Astrocyte of the spinal cord (primary cell): ENCODE measurements at regions not wholly inside any gene's neighbourhood (a gene's known extent, or its start where the extent isn't known, plus 50 kb on each side); places are given as distances from the start of the nearest gene placed in this dataset.
"Not testable (repeated sequence)": the region's sequence is repeated elsewhere in the genome, so short reads cannot be mapped to it uniquely, and the experiment has no call there.

Experiments used
- DNase-seq: peaks from one replicate; pipeline ENCODE4 v3.0.0; 2011; ENCODE audit warnings: low read depth, low spot score
- H3K4me3 ChIP-seq: 2 replicates; pipeline ENCODE4 v1.5.1; 2011; ENCODE audit warnings: low read depth, mild to moderate bottlenecking, low read length, moderate library complexity
- in situ Hi-C: cut with HindIII; loops from 2 replicates; pipeline ENCODE4 v1.10.0; 2017; ENCODE audit warnings: low sequenced_read_pairs
- TF ChIP-seq, protein P1 (sequence below): IDR thresholded peaks from 2 replicates; pipeline ENCODE4 v1.5.1; 2012; ENCODE audit warnings: low read depth, mild to moderate bottlenecking, low read length, inconsistent platforms

DNA sequence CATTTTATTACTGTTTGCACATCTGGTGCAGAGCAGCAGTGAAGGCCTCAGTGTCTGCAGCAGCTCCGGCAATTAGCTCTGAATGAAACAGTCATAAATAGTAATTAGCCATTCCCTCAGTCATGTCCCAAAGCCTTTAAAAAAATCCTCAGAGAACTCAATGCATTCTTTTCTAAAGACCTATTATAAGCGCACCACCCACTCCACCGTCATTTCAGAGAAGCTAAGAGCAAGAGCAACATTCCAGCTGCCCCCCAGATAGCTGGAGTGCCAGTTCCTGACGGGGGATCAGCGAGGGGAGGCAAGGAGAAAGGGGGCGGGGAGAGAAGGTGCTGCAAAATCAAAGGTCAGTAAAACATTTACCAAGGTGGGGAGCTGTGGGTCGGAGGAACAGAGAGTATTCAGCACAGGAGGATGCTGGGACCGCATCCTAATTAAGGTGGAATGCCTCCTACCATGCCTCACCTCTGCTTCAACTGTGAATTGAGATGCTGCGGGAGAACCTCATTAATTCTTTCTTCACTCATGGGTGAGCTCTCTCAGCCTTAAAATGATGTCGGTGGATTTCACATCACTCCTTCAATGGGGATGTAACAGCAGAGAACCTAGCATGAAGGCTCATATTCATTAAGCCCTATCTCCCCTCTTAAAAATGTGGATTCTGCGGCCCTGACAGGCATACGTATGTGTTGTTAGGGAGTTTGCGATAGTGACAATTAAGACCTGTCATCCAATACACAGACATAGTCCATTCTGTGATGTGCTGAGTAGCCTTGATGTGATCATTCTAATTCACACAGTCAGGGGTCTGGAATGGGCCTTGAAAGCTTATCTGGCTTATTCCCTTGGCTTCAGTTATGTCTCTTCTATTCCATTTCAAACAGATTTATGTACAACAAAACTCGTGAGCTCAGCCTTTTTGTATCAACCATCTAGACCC lies 469.5 kb upstream of the NRSN1 start:
- DNase-seq = no peak
- in situ Hi-C loops = no loop called here
- no peak overlapping the region for H3K4me3 ChIP-seq
- TF ChIP-seq, protein P1, sequence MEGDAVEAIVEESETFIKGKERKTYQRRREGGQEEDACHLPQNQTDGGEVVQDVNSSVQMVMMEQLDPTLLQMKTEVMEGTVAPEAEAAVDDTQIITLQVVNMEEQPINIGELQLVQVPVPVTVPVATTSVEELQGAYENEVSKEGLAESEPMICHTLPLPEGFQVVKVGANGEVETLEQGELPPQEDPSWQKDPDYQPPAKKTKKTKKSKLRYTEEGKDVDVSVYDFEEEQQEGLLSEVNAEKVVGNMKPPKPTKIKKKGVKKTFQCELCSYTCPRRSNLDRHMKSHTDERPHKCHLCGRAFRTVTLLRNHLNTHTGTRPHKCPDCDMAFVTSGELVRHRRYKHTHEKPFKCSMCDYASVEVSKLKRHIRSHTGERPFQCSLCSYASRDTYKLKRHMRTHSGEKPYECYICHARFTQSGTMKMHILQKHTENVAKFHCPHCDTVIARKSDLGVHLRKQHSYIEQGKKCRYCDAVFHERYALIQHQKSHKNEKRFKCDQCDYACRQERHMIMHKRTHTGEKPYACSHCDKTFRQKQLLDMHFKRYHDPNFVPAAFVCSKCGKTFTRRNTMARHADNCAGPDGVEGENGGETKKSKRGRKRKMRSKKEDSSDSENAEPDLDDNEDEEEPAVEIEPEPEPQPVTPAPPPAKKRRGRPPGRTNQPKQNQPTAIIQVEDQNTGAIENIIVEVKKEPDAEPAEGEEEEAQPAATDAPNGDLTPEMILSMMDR = no peak

DNA sequence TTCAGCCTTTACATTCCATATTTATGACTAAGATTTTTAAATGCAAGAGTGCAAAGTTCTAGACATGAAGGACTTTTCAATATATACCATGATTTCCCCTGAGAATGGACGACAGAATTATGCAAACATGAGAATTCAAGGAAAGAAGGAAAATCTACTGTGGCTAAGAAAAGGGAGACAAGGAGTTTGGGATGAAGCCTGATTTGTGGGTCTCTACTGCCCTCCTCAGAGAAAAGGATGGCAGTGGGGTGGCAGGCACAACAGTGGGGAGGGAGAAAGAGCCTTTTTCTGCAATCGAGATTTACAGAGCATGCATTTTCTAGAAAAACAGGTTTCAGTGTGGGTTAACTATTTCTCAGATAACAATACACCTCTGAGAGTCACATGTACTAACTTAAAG lies 466.9 kb upstream of the NRSN1 start:
- in situ Hi-C loops = no loop called here
- no peak overlapping the region for H3K4me3 ChIP-seq
- peak; percentile 14 for DNase-seq
- TF ChIP-seq, protein P1 = peak; percentile 43

DNA sequence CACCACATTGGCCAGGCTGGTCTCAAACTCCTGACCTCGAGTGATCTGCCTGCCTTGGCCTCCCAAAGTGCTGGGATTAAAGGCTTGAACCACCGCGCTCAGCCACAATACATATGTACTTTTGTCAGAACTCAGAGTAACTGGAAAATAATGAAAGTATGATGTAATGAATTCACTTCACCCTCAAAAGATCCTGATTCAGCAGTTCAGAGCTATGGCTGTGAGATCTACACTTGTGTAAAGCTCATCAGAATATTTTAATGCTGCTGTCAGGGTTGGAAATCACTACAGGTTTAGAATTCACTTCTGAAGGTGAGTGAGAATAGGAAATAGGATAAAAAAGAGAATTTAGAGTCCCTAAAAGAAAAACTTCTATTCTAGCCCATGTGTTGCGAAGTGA lies 464.5 kb upstream of the NRSN1 start:
- H3K4me3 ChIP-seq = no peak overlapping the region
- DNase-seq = no peak
- in situ Hi-C loops = no loop called here
- TF ChIP-seq, protein P1 = no peak

DNA sequence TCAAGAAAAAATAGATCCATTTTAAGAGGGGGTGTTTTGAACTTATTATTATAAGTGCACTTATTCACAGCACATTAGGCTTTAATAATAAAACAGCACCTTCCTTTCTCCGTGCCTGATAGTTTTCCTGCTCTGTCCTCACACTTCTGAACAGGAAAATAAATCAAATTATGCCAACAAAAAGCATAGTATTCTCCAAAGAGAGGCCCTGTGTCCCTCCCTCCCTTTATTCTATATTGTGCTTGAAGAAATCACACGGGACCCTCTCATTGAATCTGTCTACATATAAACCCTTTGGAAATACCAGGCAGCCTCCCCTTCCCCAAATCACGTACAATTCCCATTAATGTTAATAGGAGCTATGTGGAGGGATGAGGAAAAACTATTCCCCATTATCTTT lies 462.9 kb upstream of the NRSN1 start:
- in situ Hi-C loops = no loop called here
- no peak overlapping the region for H3K4me3 ChIP-seq
- DNase-seq = no peak
- TF ChIP-seq, protein P1 = no peak

DNA sequence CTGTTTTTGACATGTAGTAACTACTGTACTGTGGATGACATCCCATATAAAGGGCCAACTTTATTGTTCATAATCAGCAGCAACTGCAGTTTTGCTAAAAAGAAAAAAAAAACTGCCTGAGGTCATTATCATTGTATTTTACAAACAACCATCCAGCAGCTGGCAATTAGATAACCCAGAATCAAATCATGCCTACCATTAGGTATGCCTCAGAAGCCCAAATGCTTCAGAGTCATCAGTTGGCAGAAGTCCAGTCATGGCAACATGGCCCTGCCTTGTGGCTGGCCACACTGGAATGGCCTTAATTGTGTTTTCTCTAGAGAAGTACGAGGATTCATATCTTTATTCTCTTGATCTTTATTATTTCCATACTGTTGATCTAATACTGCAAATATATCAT lies 462.4 kb upstream of the NRSN1 start:
- DNase-seq = no peak
- no peak overlapping the region for H3K4me3 ChIP-seq
- in situ Hi-C loops = no loop called here
- TF ChIP-seq, protein P1 = no peak

DNA sequence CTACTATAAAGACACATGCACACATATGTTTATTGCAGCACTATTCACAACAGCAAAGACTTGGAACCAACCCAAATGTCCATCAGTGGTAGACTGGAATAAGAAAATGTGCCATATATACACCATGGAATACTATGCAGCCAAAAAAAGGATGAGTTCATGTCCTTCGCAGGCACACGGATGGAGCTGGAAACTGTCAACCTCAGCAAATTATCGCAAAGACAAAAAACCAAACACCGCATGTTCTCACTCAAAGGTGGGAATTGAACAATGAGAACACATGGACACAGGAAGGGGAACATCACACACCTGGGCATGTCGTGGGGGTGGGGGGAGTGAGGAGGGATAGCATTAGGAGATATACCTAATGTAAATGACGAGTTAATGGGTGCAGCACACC lies 460.1 kb upstream of the NRSN1 start:
- DNase-seq, H3K4me3 ChIP-seq, in situ Hi-C loops: not testable (repeated sequence)

DNA sequence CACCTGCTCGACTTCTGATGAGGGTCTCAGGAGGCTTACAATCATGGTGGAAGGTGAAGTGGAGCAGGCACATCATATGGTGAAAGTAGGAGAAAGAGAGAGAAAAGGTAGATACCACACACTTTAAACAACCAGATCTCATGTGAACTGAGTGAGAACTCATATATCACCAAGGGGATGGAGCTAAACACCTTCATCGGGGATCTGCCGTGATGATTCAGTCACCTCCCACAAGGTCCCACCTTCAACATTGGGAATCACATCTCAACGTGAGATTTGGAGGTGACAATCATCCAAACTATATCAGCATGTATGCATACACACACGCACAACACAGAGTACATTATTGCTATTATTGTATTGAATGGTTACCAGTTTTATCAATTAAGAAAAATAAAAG lies 453.3 kb upstream of the NRSN1 start:
- no peak for DNase-seq
- in situ Hi-C loops = no loop called here
- TF ChIP-seq, protein P1 = no peak
- H3K4me3 ChIP-seq = no peak overlapping the region
